NCI-H2029 (cell line): ENCODE measurements at regions not wholly inside any gene's neighbourhood (a gene's known extent, or its start where the extent isn't known, plus 50 kb on each side); places are given as distances from the start of the nearest gene placed in this dataset.
"Not testable (repeated sequence)": the region's sequence is repeated elsewhere in the genome, so short reads cannot be mapped to it uniquely, and the experiment has no call there.

ENCODE experiments used
- DNase-seq: peaks from one replicate; lab custom pipeline; 2025; lab: John Stamatoyannopoulos, UW

- no peak for DNase-seq
Measured at GRCh38 chr14:30373053-30373452, 185.9 kb upstream of the G2E3 start.

DNA sequence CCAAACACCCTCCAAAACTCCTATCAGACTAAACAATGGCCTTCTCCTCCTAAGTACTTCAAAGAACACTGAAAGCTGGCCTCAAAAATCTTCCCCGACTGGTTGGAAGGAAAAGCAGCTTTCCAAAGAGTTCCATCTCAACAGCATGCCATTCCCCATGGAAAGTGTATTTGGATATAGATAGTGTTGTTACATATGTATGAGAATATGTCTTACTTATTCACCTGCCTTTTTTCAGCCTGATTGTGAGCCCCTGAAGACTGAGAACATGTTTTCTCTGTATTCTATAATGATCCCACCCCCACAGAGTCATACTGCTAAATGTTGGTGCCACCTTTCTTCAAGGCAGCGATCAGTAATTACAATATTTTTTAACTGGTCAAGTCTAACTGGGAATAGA, 185.4 kb upstream of the G2E3 start:
- DNase-seq, result no peak

DNA sequence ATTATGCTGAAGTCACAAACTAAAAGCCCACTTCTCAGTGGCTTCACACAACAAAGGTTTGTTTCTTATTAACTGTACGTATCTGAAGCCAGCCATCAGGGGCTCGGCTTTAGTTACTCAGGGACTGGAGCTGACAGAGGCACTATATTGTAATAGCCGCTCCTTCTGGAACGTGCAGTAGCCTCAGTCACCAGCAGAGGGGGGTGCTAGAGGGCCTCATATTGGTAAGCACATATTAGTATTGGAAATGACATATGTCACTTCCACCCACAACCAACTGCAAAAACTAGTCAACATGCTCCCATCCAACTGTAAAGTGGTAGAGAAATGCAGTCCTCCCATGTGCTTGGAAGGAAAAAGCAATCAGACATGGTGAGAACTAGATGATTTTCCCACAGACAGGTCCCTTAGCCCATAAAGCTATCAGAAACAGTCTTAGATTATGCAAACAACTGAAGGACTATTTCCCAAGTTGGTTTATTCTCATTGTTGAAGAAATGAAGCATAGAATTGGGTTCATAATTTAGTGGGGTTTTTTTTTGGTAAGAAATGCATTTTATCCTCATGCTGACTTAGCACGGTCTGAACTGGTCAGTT, 183.6 kb upstream of the G2E3 start:
- DNase-seq, result peak; percentile 7

- no peak for DNase-seq
Measured at GRCh38 chr14:30381861-30382480, 177.0 kb upstream of the G2E3 start.

DNA sequence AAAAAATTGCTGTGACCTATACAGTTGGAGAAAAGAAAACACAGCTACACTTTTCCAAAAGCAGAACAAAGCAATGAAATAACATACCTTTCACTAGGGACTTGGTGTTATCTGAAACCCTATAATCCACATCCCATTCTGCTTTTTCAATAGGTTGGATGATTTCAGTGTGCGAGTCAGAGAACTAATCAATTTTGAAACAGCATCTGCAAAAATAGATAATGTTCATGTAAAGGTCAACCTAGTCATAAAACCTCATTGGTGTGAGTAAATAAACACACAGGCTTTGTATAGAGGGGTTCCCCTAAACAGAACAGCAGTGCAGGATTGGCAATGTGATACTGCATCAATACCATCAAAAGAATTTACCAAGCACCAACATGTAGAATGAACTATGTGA, 173.0 kb upstream of the G2E3 start:
- DNase-seq, result no peak

GRCh38 chr14:30387871-30388270, 171.1 kb upstream of the G2E3 start:
- DNase-seq, result no peak

DNA sequence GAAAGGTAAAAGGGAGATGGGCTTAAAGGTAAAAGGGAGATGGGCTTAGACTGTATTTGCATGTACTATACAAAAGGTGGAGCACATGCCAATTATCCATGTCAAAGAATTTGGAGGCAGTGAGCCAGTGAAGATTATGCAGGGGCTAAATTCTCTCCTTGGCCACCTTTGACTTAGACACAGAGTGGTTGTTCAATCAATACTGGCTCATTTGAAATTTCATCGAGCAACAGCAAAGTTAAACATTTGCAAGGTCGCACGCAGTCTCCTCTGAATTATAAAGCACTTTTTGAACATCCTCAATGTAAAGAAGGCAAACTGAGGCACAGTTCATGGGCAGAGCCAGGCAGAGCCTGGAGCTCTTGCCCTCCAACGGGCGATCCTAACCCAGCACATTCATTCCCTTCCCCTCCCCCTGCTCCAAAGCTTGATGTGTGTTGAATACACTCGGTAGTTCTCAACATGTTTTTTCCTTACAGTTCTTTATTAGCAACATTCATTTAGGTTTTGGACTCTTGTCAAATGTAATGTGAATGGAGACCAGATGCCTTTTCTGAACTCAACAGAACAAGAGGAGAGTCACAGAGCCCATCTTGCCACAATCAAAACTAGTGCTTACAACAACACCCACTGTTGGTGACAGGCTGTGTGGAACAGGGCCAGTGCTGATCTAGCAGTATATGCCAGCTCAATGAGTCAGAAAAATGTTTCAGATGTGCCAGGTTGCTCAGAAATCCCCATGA, 169.7 kb upstream of the G2E3 start:
- DNase-seq, result no peak

DNA sequence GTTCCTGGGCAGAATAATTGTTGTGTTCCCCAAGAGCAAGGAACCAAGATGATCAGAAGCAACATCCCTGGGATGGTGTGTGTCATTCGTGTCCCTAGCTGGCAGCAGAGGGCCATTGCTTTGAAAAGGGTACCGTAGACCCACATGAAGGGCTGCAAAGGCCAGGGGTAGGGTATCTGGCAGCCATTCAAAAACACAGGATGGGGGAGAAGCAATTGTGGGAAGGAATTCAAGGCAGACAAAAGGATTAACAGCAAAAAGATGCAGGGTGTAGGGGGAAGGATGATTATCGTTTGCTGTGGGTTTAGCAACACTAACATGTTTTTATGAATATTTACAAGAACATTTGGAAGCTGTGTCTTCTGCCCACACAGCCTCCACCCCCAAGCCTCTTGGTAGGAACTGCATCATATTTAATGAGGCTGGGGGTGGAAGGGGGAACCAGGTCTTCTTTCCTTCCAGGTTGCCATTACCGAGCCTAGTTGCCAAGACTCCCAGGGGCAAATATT, 169.0 kb upstream of the G2E3 start:
- DNase-seq, result no peak

DNA sequence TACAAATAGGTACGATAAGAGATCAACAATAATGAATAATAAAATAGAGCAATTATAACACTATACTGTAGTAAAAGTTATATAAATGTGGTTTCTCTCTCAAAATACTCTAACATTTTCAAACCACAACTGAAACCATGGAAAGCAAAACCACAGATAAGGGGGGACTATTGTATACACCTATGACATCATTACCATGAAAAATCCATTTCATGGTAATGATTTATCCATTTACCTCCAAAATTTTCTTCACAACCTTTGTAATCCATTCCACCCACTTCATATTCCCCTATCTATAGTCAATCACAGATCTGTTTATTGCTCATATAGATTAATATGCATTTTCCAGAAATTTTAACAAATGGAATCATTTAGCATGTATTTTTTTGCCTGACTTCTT, 163.9 kb upstream of the G2E3 start:
- no peak for DNase-seq

DNA sequence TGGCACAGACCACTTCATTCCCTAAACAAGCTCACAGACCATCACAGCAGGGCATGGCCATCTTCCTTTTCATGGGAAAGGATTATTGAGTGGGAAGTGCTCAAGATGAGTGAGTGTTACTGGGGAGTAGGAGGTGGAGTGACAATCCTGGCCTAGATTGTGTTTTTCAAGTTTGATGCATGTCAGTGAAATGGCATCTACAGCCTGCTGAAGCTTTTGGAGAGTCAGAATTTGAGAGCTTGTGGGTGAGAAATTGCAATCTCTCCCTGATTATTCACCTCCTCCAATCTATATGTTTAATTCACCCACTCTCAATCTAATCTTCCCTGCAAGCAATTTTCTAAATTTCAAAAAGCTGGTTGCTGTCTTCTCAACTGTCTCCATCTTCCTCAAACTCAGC, 156.1 kb upstream of the G2E3 start:
- no peak for DNase-seq

- no peak for DNase-seq
Measured at GRCh38 chr14:30403791-30404190, 155.2 kb upstream of the G2E3 start.

DNA sequence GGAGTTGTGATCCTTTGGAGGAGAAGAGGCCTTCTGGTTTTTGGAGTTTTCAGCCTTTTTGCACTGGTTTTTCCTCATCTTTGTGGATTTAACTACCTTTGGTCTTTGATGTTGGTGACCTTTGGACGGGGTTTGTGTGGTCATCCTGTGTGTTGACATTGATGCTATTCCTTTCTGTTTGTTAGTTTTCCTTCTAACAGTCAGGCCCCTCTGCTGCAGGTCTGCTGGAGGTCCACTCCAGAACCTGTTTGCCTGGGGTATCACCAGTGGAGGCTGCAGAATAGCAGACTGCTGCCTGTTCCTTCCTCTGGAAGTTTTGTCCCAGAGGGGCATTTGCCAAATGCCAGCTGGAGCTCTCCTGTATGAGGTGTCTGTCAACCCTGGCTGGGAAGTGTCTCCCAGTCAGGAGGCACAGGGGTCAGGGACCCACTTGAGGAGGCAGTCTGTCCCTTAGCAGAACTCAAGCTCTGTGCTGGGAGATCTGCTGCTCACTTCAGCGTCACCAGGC, 149.4 kb upstream of the G2E3 start:
- not testable (repeated sequence) for DNase-seq

DNA sequence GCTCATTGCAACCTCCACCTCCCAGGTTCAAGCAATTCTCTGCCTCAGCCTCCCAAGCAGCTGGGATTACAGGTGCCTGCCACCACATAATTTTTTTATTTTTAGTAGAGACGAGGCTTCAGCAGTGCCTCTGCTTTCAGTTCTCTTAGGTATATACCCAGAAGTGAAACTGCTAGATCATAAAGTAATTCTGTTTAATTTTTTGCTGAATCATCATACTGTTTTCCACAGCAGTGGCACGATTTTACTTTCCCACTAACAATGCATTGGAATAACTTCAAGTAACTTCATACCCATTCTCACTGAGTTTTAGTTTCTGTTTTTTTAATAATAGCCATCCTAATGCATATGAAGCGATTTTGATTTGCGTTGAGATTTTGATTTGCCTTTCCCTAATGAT, 148.0 kb upstream of the G2E3 start:
- no peak for DNase-seq

DNA sequence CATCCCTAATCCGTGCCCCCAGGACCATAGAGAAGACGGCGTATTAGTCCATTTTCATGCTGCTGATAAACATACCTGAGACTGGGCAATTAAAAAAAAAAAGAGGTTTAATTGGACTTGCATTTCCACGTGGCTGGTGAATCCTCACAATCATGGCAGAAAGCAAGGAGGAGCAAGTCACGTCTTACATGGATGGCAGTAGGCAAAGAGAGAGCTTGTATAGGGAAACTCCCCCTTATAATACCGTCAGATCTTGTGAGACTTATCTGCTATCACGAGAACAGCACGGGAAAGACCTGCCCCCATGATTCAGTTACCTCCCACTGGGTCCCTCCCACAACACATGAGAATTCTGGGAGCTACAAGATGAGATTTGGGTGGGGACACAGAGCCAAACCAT, 145.8 kb upstream of the G2E3 start:
- not testable (repeated sequence) for DNase-seq

- no peak for DNase-seq
Measured at GRCh38 chr14:30417121-30417520, 141.8 kb upstream of the G2E3 start.

- DNase-seq, result no peak
Measured at GRCh38 chr14:30417999-30418398, 141.0 kb upstream of the G2E3 start.

- no peak for DNase-seq
Measured at GRCh38 chr14:30419037-30419436, 139.9 kb upstream of the G2E3 start.

GRCh38 chr14:30420515-30420914, 138.4 kb upstream of the G2E3 start:
- no peak for DNase-seq

- DNase-seq, result no peak
Measured at GRCh38 chr14:30426463-30426862, 132.5 kb upstream of the G2E3 start.

DNA sequence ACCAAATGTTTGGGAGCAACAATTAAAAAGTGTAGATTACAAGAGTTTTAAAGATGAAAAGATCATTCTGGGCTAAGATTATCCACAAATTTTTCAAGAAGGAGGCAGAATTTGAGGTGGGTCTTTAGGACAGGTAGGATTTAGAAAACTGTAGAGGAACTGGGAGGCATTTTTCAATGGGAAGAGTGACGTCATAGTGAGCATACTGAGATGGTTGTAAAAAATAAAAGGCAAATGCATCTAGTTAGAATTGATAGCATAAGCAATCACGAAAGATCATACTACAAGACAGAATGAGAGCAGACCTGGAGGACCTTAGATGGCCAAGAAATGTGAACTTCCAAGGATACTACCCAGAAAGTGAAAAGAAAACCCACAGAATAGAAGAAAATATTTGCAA, 131.6 kb upstream of the G2E3 start:
- DNase-seq, result no peak

GRCh38 chr14:30427846-30428245, 131.1 kb upstream of the G2E3 start:
- no peak for DNase-seq

- DNase-seq, result no peak
Measured at GRCh38 chr14:30431552-30431951, 127.4 kb upstream of the G2E3 start.

- no peak for DNase-seq
Measured at GRCh38 chr14:30440961-30441360, 118.0 kb upstream of the G2E3 start.
